ENCODE measurements at regions not wholly inside any gene's neighbourhood (a gene's known extent, or its start where the extent isn't known, plus 50 kb on each side); places are given as distances from the start of the nearest gene placed in this dataset.
A peak's percentile ranks its signal among the peaks of the same experiment; 100 is the strongest.

- intact Hi-C loops (cut with DNase I): no loop called here
- Histone ChIP-seq H3K27ac (no peak overlapping the region), H3K4me3 (no peak overlapping the region), H3K36me3 (replicated peaks in 1 of 2) (no peaks in the 10 kb centered on the region), H3K4me1 (replicated peaks in 1 of 2) (no peaks in the 10 kb centered on the region), H3K9me3 (replicated peaks in 1 of 3) (no peaks in the 10 kb centered on the region), H3K27me3 (peaks cover 3% of the 10 kb centered on the region)
- TF ChIP-seq CTCF (IDR thresholded peaks at IDR 0.05): no peak
- TF ChIP-seq POLR2A (IDR thresholded peaks at IDR 0.05): no peak
- 47 to 62% (median 55%) methylated on average over 4 of the region's 4 CpGs for WGBS, 4 donors
- DNase-seq: peak in 1 of 7 donors; percentile 31
Observed at GRCh38 chr16:22665803-22666202, 148.2 kb upstream of the HS3ST2 start.

- TF ChIP-seq CTCF (IDR thresholded peaks at IDR 0.05) (no peak), POLR2A (IDR thresholded peaks at IDR 0.05) (no peak)
- no peak for DNase-seq
- no peak overlapping the region for H3K27ac ChIP-seq
- no peaks in the 10 kb centered on the region for H3K36me3 ChIP-seq (replicated peaks in 1 of 2)
- no peaks in the 10 kb centered on the region for H3K27me3 ChIP-seq
- intact Hi-C loops (cut with DNase I): no loop called here
- no peak overlapping the region for H3K4me3 ChIP-seq
- WGBS, 4 donors: 78 to 86% (median 83%) methylated on average over 3 of the region's 3 CpGs
- H3K9me3 ChIP-seq (replicated peaks in 1 of 3): no peaks in the 10 kb centered on the region
- H3K4me1 ChIP-seq (replicated peaks in 1 of 2): no peaks in the 10 kb centered on the region
Observed at GRCh38 chr16:22668318-22668717, 145.6 kb upstream of the HS3ST2 start.

- peak in 1 of 7 donors; percentile 42 for DNase-seq
- TF ChIP-seq POLR2A (IDR thresholded peaks at IDR 0.05) (no peak), CTCF (IDR thresholded peaks at IDR 0.05) (no peak)
- H3K4me3 ChIP-seq: no peak overlapping the region
- no peaks in the 10 kb centered on the region for H3K4me1 ChIP-seq (replicated peaks in 1 of 2)
- no peaks in the 10 kb centered on the region for H3K36me3 ChIP-seq (replicated peaks in 1 of 2)
- no peaks in the 10 kb centered on the region for H3K27me3 ChIP-seq
- no peaks in the 10 kb centered on the region for H3K9me3 ChIP-seq (replicated peaks in 1 of 3)
- intact Hi-C loops (cut with DNase I): no loop called here
- H3K27ac ChIP-seq: no peak overlapping the region
- WGBS, 4 donors: 87 to 93% (median 89%) methylated on average over 8 of the region's 8 CpGs
Observed at GRCh38 chr16:22670044-22670536, 143.9 kb upstream of the HS3ST2 start.

- WGBS, 4 donors: 25 to 31% (median 28%) methylated on average over 7 of the region's 7 CpGs
- intact Hi-C loops (cut with DNase I): no loop called here
- Histone ChIP-seq H3K27ac (no peak overlapping the region), H3K4me3 (no peak overlapping the region), H3K4me1 (replicated peaks in 1 of 2) (no peaks in the 10 kb centered on the region), H3K9me3 (replicated peaks in 1 of 3) (no peaks in the 10 kb centered on the region), H3K27me3 (no peaks in the 10 kb centered on the region), H3K36me3 (replicated peaks in 1 of 2) (no peaks in the 10 kb centered on the region)
- TF ChIP-seq CTCF (IDR thresholded peaks at IDR 0.05) (no peak), POLR2A (IDR thresholded peaks at IDR 0.05) (no peak)
- peak in 1 of 7 donors; percentile 52 for DNase-seq
Observed at GRCh38 chr16:22670551-22671041, 143.4 kb upstream of the HS3ST2 start.
